CD4-positive, alpha-beta T cell treated with Interleukin-17A for 1 hour (primary cell): ENCODE measurements at regions not wholly inside any gene's neighbourhood (a gene's known extent, or its start where the extent isn't known, plus 50 kb on each side); places are given as distances from the start of the nearest gene placed in this dataset.

Experiments
- DNase-seq: peaks from one replicate; pipeline ENCODE4 v3.0.0-alpha.2; 2020

GRCh38 chr15:96092186-96092585 is 238.3 kb upstream of the NR2F2 start:
- no peak for DNase-seq

- DNase-seq, result no peak
Observed at GRCh38 chr15:96093063-96093462, 237.4 kb upstream of the NR2F2 start.

- DNase-seq, result no peak
Observed at GRCh38 chr15:96097661-96098060, 232.8 kb upstream of the NR2F2 start.

- no peak for DNase-seq
Observed at GRCh38 chr15:96102631-96103030, 227.9 kb upstream of the NR2F2 start.

- DNase-seq, result no peak
Observed at GRCh38 chr15:96106181-96106580, 224.3 kb upstream of the NR2F2 start.

GRCh38 chr15:96106628-96107027 is 223.9 kb upstream of the NR2F2 start:
- DNase-seq, result no peak

- DNase-seq, result no peak
Observed at GRCh38 chr15:96107916-96108315, 222.6 kb upstream of the NR2F2 start.

- DNase-seq, result no peak
Observed at GRCh38 chr15:96108405-96108804, 222.1 kb upstream of the NR2F2 start.

GRCh38 chr15:96109820-96110219 is 220.7 kb upstream of the NR2F2 start:
- DNase-seq, result no peak

- DNase-seq, result no peak
Observed at GRCh38 chr15:96112018-96112417, 218.5 kb upstream of the NR2F2 start.

- DNase-seq, result no peak
Observed at GRCh38 chr15:96115642-96116041, 214.9 kb upstream of the NR2F2 start.

GRCh38 chr15:96117270-96117669 is 213.2 kb upstream of the NR2F2 start:
- no peak for DNase-seq

- DNase-seq, result no peak
Observed at GRCh38 chr15:96119734-96120133, 210.8 kb upstream of the NR2F2 start.

GRCh38 chr15:96121086-96121920 is 209.2 kb upstream of the NR2F2 start:
- no peak for DNase-seq

- DNase-seq, result no peak
Observed at GRCh38 chr15:96122077-96123027, 208.1 kb upstream of the NR2F2 start.

- DNase-seq, result no peak
Observed at GRCh38 chr15:96123028-96123400, 207.5 kb upstream of the NR2F2 start.

- no peak for DNase-seq
Observed at GRCh38 chr15:96123630-96124187, 206.8 kb upstream of the NR2F2 start.

GRCh38 chr15:96124436-96124835 is 206.1 kb upstream of the NR2F2 start:
- no peak for DNase-seq

GRCh38 chr15:96125721-96126415 is 204.6 kb upstream of the NR2F2 start:
- DNase-seq, result no peak

GRCh38 chr15:96126859-96127258 is 203.6 kb upstream of the NR2F2 start:
- no peak for DNase-seq

GRCh38 chr15:96130734-96131133 is 199.8 kb upstream of the NR2F2 start:
- DNase-seq, result no peak

GRCh38 chr15:96132126-96132525 is 198.4 kb upstream of the NR2F2 start:
- DNase-seq, result no peak
